Activated CD4-positive, alpha-beta T cell treated with anti-CD3 and anti-CD28 coated beads for 48 hours (primary cell): ENCODE measurements at regions not wholly inside any gene's neighbourhood (a gene's known extent, or its start where the extent isn't known, plus 50 kb on each side); places are given as distances from the start of the nearest gene placed in this dataset.
A peak's percentile ranks its signal among the peaks of the same experiment; 100 is the strongest.
"Not testable (repeated sequence)": the region's sequence is repeated elsewhere in the genome, so short reads cannot be mapped to it uniquely, and the experiment has no call there.

Experiments
- DNase-seq: peaks from one replicate; pipeline ENCODE4 v3.0.0-alpha.2; 2020

GRCh38 chr12:47478426-47478825 lies 227.4 kb downstream of the RPAP3 start:
- no peak for DNase-seq

GRCh38 chr12:47473091-47473490 lies 232.7 kb downstream of the RPAP3 start:
- no peak for DNase-seq

- DNase-seq = not testable (repeated sequence)
Measured at GRCh38 chr12:47470349-47470748, 235.5 kb downstream of the RPAP3 start.

GRCh38 chr12:47463918-47464317 lies 241.9 kb downstream of the RPAP3 start:
- not testable (repeated sequence) for DNase-seq

GRCh38 chr12:47458279-47458678 lies 247.6 kb downstream of the RPAP3 start:
- no peak for DNase-seq

- DNase-seq = no peak
Measured at GRCh38 chr12:47449797-47450196, 256.0 kb downstream of the RPAP3 start.

GRCh38 chr12:47442310-47442709 lies 263.5 kb downstream of the RPAP3 start:
- DNase-seq = no peak

- no peak for DNase-seq
Measured at GRCh38 chr12:47441490-47441889, 264.3 kb downstream of the RPAP3 start.

- DNase-seq = no peak
Measured at GRCh38 chr12:47438175-47438574, 267.7 kb downstream of the RPAP3 start.

GRCh38 chr12:47437570-47437969 lies 268.3 kb downstream of the RPAP3 start:
- no peak for DNase-seq

GRCh38 chr12:47433876-47434275 lies 272.0 kb downstream of the RPAP3 start:
- DNase-seq = no peak

GRCh38 chr12:47426678-47427309 lies 279.0 kb downstream of the RPAP3 start:
- not testable (repeated sequence) for DNase-seq

- no peak for DNase-seq
Measured at GRCh38 chr12:47422611-47423010, 283.2 kb downstream of the RPAP3 start.

- DNase-seq = no peak
Measured at GRCh38 chr12:47419497-47419896, 286.3 kb downstream of the RPAP3 start.

- no peak for DNase-seq
Measured at GRCh38 chr12:47417955-47418354, 287.9 kb downstream of the RPAP3 start.

- no peak for DNase-seq
Measured at GRCh38 chr12:47417121-47417520, 288.7 kb downstream of the RPAP3 start.

GRCh38 chr12:47415054-47415453 lies 290.8 kb downstream of the RPAP3 start:
- no peak for DNase-seq

- DNase-seq = peak; percentile 53
Measured at GRCh38 chr12:47414511-47414910, 291.3 kb downstream of the RPAP3 start.

GRCh38 chr12:47413806-47414205 lies 292.0 kb downstream of the RPAP3 start:
- no peak for DNase-seq

GRCh38 chr12:47412601-47413236 lies 293.1 kb downstream of the RPAP3 start:
- DNase-seq = no peak

GRCh38 chr12:47411966-47412365 lies 293.9 kb downstream of the RPAP3 start:
- DNase-seq = no peak

- no peak for DNase-seq
Measured at GRCh38 chr12:47410862-47411261, 295.0 kb downstream of the RPAP3 start.

- no peak for DNase-seq
Measured at GRCh38 chr12:47410383-47410782, 295.4 kb downstream of the RPAP3 start.

GRCh38 chr12:47409310-47409987 lies 296.4 kb downstream of the RPAP3 start:
- DNase-seq = no peak
